GM12878 (cell line): ENCODE measurements at regions not wholly inside any gene's neighbourhood (a gene's known extent, or its start where the extent isn't known, plus 50 kb on each side); places are given as distances from the start of the nearest gene placed in this dataset.

Experiments used
- CHD4 ChIP-seq: fragments of 200-600 bp; sonication (generic); IDR thresholded peaks from 2 replicates; pipeline ENCODE4 v1.6.1; 2016; ENCODE audit warnings: mild to moderate bottlenecking
- ESRRA ChIP-seq: IDR thresholded peaks from 2 replicates; pipeline ENCODE4 v1.6.1; 2012; ENCODE audit warnings: mild to moderate bottlenecking, low read length, improper control_type of control experiment
- EZH2 ChIP-seq: IDR thresholded peaks from 2 replicates; pipeline ENCODE4 v1.6.1; 2012; ENCODE audit warnings: low read depth, mild to moderate bottlenecking, control low read depth, inconsistent platforms, low read length, borderline replicate concordance; ENCODE audit not compliant: control insufficient read depth
- FOXM1 ChIP-seq: IDR thresholded peaks from 2 replicates; pipeline ENCODE4 v1.6.1; 2012; ENCODE audit warnings: low read depth, mild to moderate bottlenecking, inconsistent platforms, low read length, moderate library complexity
- HDAC6 ChIP-seq: fragments of 200-600 bp; sonication (generic); IDR thresholded peaks from one replicate; pipeline ENCODE4 v1.8.0; 2017; ENCODE audit warnings: antibody characterized with exemption; ENCODE audit not compliant: unreplicated experiment
- NR2C2 ChIP-seq: IDR thresholded peaks from 2 replicates; pipeline ENCODE4 v1.6.1; 2011; ENCODE audit warnings: borderline replicate concordance, low read depth; ENCODE audit not compliant: control insufficient read depth, insufficient read length
- PAX8 ChIP-seq: fragments of 450-650 bp; IDR thresholded peaks from 2 replicates; pipeline ENCODE4 v1.6.1; 2017; ENCODE audit warnings: mild to moderate bottlenecking, moderate library complexity
- ZBED1 ChIP-seq: IDR thresholded peaks from 2 replicates; pipeline ENCODE4 v1.6.1; 2016; ENCODE audit warnings: borderline replicate concordance
- TF ChIP-seq, protein P1 (sequence below): fragments of 450-650 bp; IDR thresholded peaks from 2 replicates; pipeline ENCODE4 v1.6.1; 2017; ENCODE audit warnings: mild to moderate bottlenecking, moderate library complexity
- TF ChIP-seq, protein P2 (sequence below): IDR thresholded peaks from 2 replicates; pipeline ENCODE4 v1.6.1; 2011; ENCODE audit warnings: low read depth, low read length, improper control_type of control experiment, borderline replicate concordance
- TF ChIP-seq, protein P3 (sequence below): fragments of 450-650 bp; IDR thresholded peaks from 2 replicates; pipeline ENCODE4 v1.6.1; 2014; ENCODE audit warnings: mild to moderate bottlenecking

DNA sequence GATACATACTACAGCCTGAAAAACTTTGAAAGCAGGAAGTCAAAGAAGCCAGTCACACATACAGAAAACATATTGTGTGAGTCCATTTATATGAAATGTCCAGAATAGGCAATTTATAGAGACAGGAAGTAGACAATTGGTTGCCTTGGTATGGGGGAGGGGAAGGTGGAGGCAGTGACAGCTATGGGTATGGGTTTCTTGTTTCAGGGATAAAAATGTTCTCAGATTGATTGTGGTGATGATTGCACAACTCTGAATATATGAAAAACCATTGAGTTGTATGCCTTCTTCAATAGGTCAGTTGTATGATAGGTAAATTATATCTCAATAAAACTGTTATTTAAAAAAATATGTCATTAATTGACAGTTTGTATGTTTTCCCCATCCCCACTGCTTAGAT lies 137.6 kb downstream of the SNX19 start (continued):
- TF ChIP-seq NR2C2 = no peak
- TF ChIP-seq, protein P1, sequence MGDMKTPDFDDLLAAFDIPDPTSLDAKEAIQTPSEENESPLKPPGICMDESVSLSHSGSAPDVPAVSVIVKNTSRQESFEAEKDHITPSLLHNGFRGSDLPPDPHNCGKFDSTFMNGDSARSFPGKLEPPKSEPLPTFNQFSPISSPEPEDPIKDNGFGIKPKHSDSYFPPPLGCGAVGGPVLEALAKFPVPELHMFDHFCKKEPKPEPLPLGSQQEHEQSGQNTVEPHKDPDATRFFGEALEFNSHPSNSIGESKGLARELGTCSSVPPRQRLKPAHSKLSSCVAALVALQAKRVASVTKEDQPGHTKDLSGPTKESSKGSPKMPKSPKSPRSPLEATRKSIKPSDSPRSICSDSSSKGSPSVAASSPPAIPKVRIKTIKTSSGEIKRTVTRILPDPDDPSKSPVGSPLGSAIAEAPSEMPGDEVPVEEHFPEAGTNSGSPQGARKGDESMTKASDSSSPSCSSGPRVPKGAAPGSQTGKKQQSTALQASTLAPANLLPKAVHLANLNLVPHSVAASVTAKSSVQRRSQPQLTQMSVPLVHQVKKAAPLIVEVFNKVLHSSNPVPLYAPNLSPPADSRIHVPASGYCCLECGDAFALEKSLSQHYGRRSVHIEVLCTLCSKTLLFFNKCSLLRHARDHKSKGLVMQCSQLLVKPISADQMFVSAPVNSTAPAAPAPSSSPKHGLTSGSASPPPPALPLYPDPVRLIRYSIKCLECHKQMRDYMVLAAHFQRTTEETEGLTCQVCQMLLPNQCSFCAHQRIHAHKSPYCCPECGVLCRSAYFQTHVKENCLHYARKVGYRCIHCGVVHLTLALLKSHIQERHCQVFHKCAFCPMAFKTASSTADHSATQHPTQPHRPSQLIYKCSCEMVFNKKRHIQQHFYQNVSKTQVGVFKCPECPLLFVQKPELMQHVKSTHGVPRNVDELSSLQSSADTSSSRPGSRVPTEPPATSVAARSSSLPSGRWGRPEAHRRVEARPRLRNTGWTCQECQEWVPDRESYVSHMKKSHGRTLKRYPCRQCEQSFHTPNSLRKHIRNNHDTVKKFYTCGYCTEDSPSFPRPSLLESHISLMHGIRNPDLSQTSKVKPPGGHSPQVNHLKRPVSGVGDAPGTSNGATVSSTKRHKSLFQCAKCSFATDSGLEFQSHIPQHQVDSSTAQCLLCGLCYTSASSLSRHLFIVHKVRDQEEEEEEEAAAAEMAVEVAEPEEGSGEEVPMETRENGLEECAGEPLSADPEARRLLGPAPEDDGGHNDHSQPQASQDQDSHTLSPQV = no peak
- no peak for TF ChIP-seq ESRRA
- TF ChIP-seq HDAC6 = no peak
- TF ChIP-seq, protein P2, sequence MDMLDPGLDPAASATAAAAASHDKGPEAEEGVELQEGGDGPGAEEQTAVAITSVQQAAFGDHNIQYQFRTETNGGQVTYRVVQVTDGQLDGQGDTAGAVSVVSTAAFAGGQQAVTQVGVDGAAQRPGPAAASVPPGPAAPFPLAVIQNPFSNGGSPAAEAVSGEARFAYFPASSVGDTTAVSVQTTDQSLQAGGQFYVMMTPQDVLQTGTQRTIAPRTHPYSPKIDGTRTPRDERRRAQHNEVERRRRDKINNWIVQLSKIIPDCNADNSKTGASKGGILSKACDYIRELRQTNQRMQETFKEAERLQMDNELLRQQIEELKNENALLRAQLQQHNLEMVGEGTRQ = no peak
- TF ChIP-seq, protein P3, sequence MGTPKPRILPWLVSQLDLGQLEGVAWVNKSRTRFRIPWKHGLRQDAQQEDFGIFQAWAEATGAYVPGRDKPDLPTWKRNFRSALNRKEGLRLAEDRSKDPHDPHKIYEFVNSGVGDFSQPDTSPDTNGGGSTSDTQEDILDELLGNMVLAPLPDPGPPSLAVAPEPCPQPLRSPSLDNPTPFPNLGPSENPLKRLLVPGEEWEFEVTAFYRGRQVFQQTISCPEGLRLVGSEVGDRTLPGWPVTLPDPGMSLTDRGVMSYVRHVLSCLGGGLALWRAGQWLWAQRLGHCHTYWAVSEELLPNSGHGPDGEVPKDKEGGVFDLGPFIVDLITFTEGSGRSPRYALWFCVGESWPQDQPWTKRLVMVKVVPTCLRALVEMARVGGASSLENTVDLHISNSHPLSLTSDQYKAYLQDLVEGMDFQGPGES = no peak
- no peak for TF ChIP-seq CHD4
- TF ChIP-seq PAX8 = no peak
- no peak for TF ChIP-seq EZH2
- no peak for TF ChIP-seq FOXM1
- TF ChIP-seq ZBED1 = no peak
